ENCODE measurements at regions not wholly inside any gene's neighbourhood (a gene's known extent, or its start where the extent isn't known, plus 50 kb on each side); places are given as distances from the start of the nearest gene placed in this dataset.
A peak's percentile ranks its signal among the peaks of the same experiment; 100 is the strongest.

DNA sequence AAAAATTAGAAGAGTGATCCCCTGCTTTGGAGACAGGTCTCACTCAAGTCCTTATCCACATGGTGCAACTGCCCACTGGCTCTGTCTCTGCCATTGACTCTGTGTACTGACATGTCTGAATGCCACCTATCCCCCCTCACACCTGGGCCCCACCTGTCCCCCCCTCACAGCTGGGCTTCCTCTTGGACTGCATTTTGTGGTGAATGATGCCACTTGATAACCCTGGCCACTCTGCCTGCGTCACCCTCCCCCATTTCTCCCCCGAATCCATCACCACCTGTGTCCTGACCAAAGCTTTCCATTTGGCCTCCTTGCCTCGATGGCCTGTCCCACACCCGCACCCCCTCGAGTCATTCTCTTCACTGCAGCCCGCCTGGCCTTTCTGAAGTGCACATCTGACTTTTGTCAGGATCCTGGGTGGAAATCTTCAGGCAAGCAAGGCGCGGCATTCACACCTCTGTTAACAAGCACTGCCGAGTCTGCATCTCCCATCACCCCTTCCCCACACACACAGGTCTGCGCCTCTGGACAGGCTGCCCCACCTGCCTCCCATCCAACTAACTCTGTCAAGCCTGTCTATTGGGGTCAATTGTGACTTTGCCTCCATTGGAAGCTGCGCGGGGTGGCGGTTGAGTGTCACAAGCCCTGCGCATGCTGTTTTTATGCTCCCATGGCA is 175.3 kb upstream of the KLF14 start:
- peak; percentile 8 for ATAC-seq
- Histone ChIP-seq H3K4me3 (replicated peaks in 1 of 2; ENCODE audit: low read depth in 1 of 2, low read length in 2 of 2) (no peak overlapping the region; a peak in 1 of 4 replicates), H2AFZ (ENCODE audit: low read depth, low read length, poor library complexity, severe bottlenecking) (no peak overlapping the region), H3K27me3 (ENCODE audit: insufficient read depth, low read length) (no peaks in the 10 kb centered on the region), H3K4me1 (ENCODE audit: control insufficient read depth in 1 of 2, insufficient read depth in 2 of 2, low read length in 2 of 2) (peaks cover 90 to 99% of the 10 kb centered on the region in 2 experiments), H4K20me1 (ENCODE audit: insufficient read depth) (no peaks in the 10 kb centered on the region), H3K36me3 (ENCODE audit: control insufficient read depth in 1 of 2, insufficient read depth in 2 of 2, low read length in 2 of 2) (peaks cover 0 to 47% of the 10 kb centered on the region in 2 experiments; a peak in 2 of 4 replicates), H3K79me2 (ENCODE audit: insufficient read depth, low read length) (peaks cover 99% of the 10 kb centered on the region), H3K4me2 (ENCODE audit: low read length) (peak overlapping the region; percentile 71), H3K9ac (ENCODE audit: low read length) (peak overlapping the region; percentile 80), H3K27ac (ENCODE audit: low read depth, low read length) (peak overlapping the region; percentile 99), H3K9me3 (ENCODE audit: control insufficient read depth in 1 of 2, insufficient read depth in 1 of 2, low read depth in 1 of 2, low read length in 2 of 2) (no peaks in the 10 kb centered on the region), H3K9me2 (ENCODE audit: insufficient read depth) (no peaks in the 10 kb centered on the region)
- no TSS peak for BruUV-seq (replicated peaks)
- CTCF ChIA-PET = interaction anchor here (1.1 to 3.1 kb wide), 2 partner anchors 12 to 90 kb away, joined by 3 to 13 read pairs; no protein-coding TSS in a partner anchor
- RAD21 ChIA-PET (ENCODE audit: low non-redundant PET in 1 of 2, low total read pairs in 2 of 2, uncharacterized antibody in 2 of 2, unreplicated experiment in 2 of 2) = interaction anchor here in 1 of 2 experiments (1.3 kb wide), 1 partner anchor 13 kb away, joined by 4 read pairs; no protein-coding TSS in a partner anchor
- no peak for DNase-seq (ENCODE audit: low read depth, low spot score)
- TF ChIP-seq POLR2AphosphoS5 (IDR thresholded peaks at IDR 0.05; ENCODE audit: low read depth, low read length) = peak; percentile 71
- TF ChIP-seq, protein P1, sequence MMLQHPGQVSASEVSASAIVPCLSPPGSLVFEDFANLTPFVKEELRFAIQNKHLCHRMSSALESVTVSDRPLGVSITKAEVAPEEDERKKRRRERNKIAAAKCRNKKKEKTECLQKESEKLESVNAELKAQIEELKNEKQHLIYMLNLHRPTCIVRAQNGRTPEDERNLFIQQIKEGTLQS (IDR thresholded peaks at IDR 0.05) = no peak
- intact Hi-C loops (cut with micrococcal nuclease) = no loop called here
- POLR2A ChIA-PET = interaction anchor here (0.8 to 14.3 kb wide), 8 partner anchors 13 to 103 kb away, joined by 3 to 227 read pairs (median 3); no protein-coding TSS in a partner anchor

DNA sequence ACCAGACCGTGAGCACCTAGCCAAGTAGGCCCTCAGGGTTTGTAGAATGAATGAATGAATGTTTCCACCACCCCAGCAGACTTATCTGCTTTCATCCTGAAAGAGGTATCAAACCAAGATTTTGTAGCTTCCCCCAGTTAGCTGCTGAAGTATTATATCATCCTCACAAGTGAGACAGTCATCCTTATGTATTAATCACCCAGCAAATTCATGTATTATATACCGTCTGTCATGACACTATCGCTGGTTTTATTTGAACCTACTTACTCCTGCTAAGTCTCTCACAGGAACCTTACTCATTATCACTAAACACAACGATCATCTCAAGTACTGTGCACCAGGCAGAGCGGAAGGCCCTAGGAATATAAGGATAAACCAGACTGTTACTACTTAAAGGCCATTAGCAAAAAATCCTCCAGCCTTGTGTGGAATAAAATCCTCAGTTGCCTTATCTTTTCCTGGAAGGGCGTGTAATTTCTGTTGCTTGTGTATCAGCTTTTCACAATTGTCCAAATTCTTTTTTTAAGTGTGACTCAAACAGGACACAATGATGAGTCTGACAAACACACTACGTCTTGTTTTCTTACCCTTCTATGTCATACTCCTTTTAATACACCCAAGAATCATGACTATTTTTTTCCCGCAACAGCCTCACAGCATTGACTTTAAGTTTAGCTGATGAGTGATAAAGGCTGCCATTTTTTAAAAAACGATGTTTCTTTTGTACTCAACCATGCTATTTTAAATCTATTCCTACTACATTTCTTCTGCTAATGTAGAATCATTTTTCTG is 176.1 kb upstream of the KLF14 start:
- DNase-seq (ENCODE audit: low read depth, low spot score) = no peak
- peak overlapping the region; percentile 80 for H3K9ac ChIP-seq (ENCODE audit: low read length)
- H3K27me3 ChIP-seq (ENCODE audit: insufficient read depth, low read length) = no peaks in the 10 kb centered on the region

More for the DNA sequence above, 176.1 kb upstream of the KLF14 start:
- intact Hi-C loops (cut with micrococcal nuclease) = no loop called here
- Histone ChIP-seq H3K9me2 (ENCODE audit: insufficient read depth) (no peaks in the 10 kb centered on the region), H3K4me3 (replicated peaks in 1 of 2; ENCODE audit: low read depth in 1 of 2, low read length in 2 of 2) (peak overlapping the region in 1 of 2 experiments; percentile 41; a peak in 3 of 4 replicates), H3K9me3 (ENCODE audit: control insufficient read depth in 1 of 2, insufficient read depth in 1 of 2, low read depth in 1 of 2, low read length in 2 of 2) (no peaks in the 10 kb centered on the region), H3K4me2 (ENCODE audit: low read length) (peak overlapping the region; percentile 71), H2AFZ (ENCODE audit: low read depth, low read length, poor library complexity, severe bottlenecking) (no peak overlapping the region), H3K79me2 (ENCODE audit: insufficient read depth, low read length) (peaks cover 99% of the 10 kb centered on the region), H3K27ac (ENCODE audit: low read depth, low read length) (peak overlapping the region; percentile 99), H3K36me3 (ENCODE audit: control insufficient read depth in 1 of 2, insufficient read depth in 2 of 2, low read length in 2 of 2) (peaks cover 0 to 45% of the 10 kb centered on the region in 2 experiments; a peak in 2 of 4 replicates), H4K20me1 (ENCODE audit: insufficient read depth) (no peaks in the 10 kb centered on the region), H3K4me1 (ENCODE audit: control insufficient read depth in 1 of 2, insufficient read depth in 2 of 2, low read length in 2 of 2) (peaks cover 90 to 99% of the 10 kb centered on the region in 2 experiments)
- CTCF ChIA-PET = interaction anchor here (1.1 to 3.1 kb wide), 3 partner anchors 13 to 89 kb away, joined by 3 to 13 read pairs (median 8); no protein-coding TSS in a partner anchor
- POLR2A ChIA-PET = interaction anchor here (0.6 to 14.3 kb wide), 5 partner anchors 13 to 59 kb away, joined by 3 to 227 read pairs (median 5); no protein-coding TSS in a partner anchor
- no TSS peak for BruUV-seq (replicated peaks)
- no peak for ATAC-seq
- TF ChIP-seq POLR2AphosphoS5 (IDR thresholded peaks at IDR 0.05; ENCODE audit: low read depth, low read length) (peak; percentile 26; the same call in 1 of the 2 replicates), YY1 (IDR thresholded peaks at IDR 0.05; ENCODE audit: extremely low read depth, insufficient replicate concordance, low read depth, low read length) (no peak)
- RAD21 ChIA-PET (ENCODE audit: low non-redundant PET in 1 of 2, low total read pairs in 2 of 2, uncharacterized antibody in 2 of 2, unreplicated experiment in 2 of 2) = no interaction called here
